ENCODE measurements at regions not wholly inside any gene's neighbourhood (a gene's known extent, or its start where the extent isn't known, plus 50 kb on each side); places are given as distances from the start of the nearest gene placed in this dataset.

GRCh38 chr5:131068076-131068475 lies 97.0 kb downstream of the HINT1 start:
- peaks cover 0 to 4% (median 2%) of the 10 kb centered on the region in 3 donors for H3K9me3 ChIP-seq (ENCODE audit: control insufficient read depth in 3 of 3, low read length in 3 of 3)
- no peaks in the 10 kb centered on the region for H3K4me1 ChIP-seq (ENCODE audit: control insufficient read depth in 3 of 3, insufficient read depth in 3 of 3, low read length in 3 of 3)
- no peak overlapping the region for H3K27ac ChIP-seq (ENCODE audit: low read depth, low read length)

GRCh38 chr5:131067636-131068035 lies 97.4 kb downstream of the HINT1 start:
- Histone ChIP-seq H3K27ac (ENCODE audit: low read depth, low read length) (no peak overlapping the region), H3K4me3 (ENCODE audit: low read length in 3 of 3) (no peak overlapping the region), H3K36me3 (ENCODE audit: control insufficient read depth in 3 of 3, insufficient read depth in 3 of 3, low read length in 3 of 3) (no peaks in the 10 kb centered on the region)

More at GRCh38 chr5:131068076-131068475, 97.0 kb downstream of the HINT1 start:
- Histone ChIP-seq H3K36me3 (ENCODE audit: control insufficient read depth in 3 of 3, insufficient read depth in 3 of 3, low read length in 3 of 3) (no peaks in the 10 kb centered on the region), H3K9ac (ENCODE audit: low read depth in 1 of 3, low read length in 3 of 3) (no peak overlapping the region), H3K4me3 (ENCODE audit: low read length in 3 of 3) (no peak overlapping the region), H3K27me3 (ENCODE audit: control insufficient read depth in 3 of 3, insufficient read depth in 3 of 3, low read length in 3 of 3) (no peaks in the 10 kb centered on the region)

GRCh38 chr5:131064669-131065371 lies 100.2 kb downstream of the HINT1 start:
- no peaks in the 10 kb centered on the region for H3K4me1 ChIP-seq (ENCODE audit: control insufficient read depth in 3 of 3, insufficient read depth in 3 of 3, low read length in 3 of 3)
- no peak overlapping the region for H3K4me3 ChIP-seq (ENCODE audit: low read length in 3 of 3)
- no peaks in the 10 kb centered on the region for H3K36me3 ChIP-seq (ENCODE audit: control insufficient read depth in 3 of 3, insufficient read depth in 3 of 3, low read length in 3 of 3)
- H3K27ac ChIP-seq (ENCODE audit: low read depth, low read length), result no peak overlapping the region
- H3K27me3 ChIP-seq (ENCODE audit: control insufficient read depth in 3 of 3, insufficient read depth in 3 of 3, low read length in 3 of 3), result no peaks in the 10 kb centered on the region
- no peak overlapping the region for H3K9ac ChIP-seq (ENCODE audit: low read depth in 1 of 3, low read length in 3 of 3)
- H3K9me3 ChIP-seq (ENCODE audit: control insufficient read depth in 3 of 3, low read length in 3 of 3), result peaks cover 0 to 4% (median 2%) of the 10 kb centered on the region in 3 donors

More at GRCh38 chr5:131067636-131068035, 97.4 kb downstream of the HINT1 start:
- Histone ChIP-seq H3K9me3 (ENCODE audit: control insufficient read depth in 3 of 3, low read length in 3 of 3) (peaks cover 0 to 4% (median 2%) of the 10 kb centered on the region in 3 donors), H3K27me3 (ENCODE audit: control insufficient read depth in 3 of 3, insufficient read depth in 3 of 3, low read length in 3 of 3) (no peaks in the 10 kb centered on the region), H3K9ac (ENCODE audit: low read depth in 1 of 3, low read length in 3 of 3) (no peak overlapping the region), H3K4me1 (ENCODE audit: control insufficient read depth in 3 of 3, insufficient read depth in 3 of 3, low read length in 3 of 3) (no peaks in the 10 kb centered on the region)

GRCh38 chr5:131042021-131042789 lies 122.9 kb downstream of the HINT1 start:
- H3K9ac ChIP-seq (ENCODE audit: low read depth in 1 of 3, low read length in 3 of 3), result no peak overlapping the region
- H3K27me3 ChIP-seq (ENCODE audit: control insufficient read depth in 3 of 3, insufficient read depth in 3 of 3, low read length in 3 of 3), result no peaks in the 10 kb centered on the region
- no peak overlapping the region for H3K4me3 ChIP-seq (ENCODE audit: low read length in 3 of 3)
- H3K9me3 ChIP-seq (ENCODE audit: control insufficient read depth in 3 of 3, low read length in 3 of 3), result peaks cover 0 to 5% (median 0%) of the 10 kb centered on the region in 3 donors
- H3K36me3 ChIP-seq (ENCODE audit: control insufficient read depth in 3 of 3, insufficient read depth in 3 of 3, low read length in 3 of 3), result no peaks in the 10 kb centered on the region
- no peak overlapping the region for H3K27ac ChIP-seq (ENCODE audit: low read depth, low read length)
- no peaks in the 10 kb centered on the region for H3K4me1 ChIP-seq (ENCODE audit: control insufficient read depth in 3 of 3, insufficient read depth in 3 of 3, low read length in 3 of 3)

GRCh38 chr5:131023498-131023865 lies 141.6 kb downstream of the HINT1 start:
- H3K36me3 ChIP-seq (ENCODE audit: control insufficient read depth in 3 of 3, insufficient read depth in 3 of 3, low read length in 3 of 3), result no peaks in the 10 kb centered on the region
- H3K27ac ChIP-seq (ENCODE audit: low read depth, low read length), result no peak overlapping the region
- H3K9me3 ChIP-seq (ENCODE audit: control insufficient read depth in 3 of 3, low read length in 3 of 3), result no peaks in the 10 kb centered on the region
- H3K27me3 ChIP-seq (ENCODE audit: control insufficient read depth in 3 of 3, insufficient read depth in 3 of 3, low read length in 3 of 3), result no peaks in the 10 kb centered on the region
- H3K9ac ChIP-seq (ENCODE audit: low read depth in 1 of 3, low read length in 3 of 3), result no peak overlapping the region
- no peak overlapping the region for H3K4me3 ChIP-seq (ENCODE audit: low read length in 3 of 3)
- H3K4me1 ChIP-seq (ENCODE audit: control insufficient read depth in 3 of 3, insufficient read depth in 3 of 3, low read length in 3 of 3), result no peaks in the 10 kb centered on the region

- Histone ChIP-seq H3K9ac (ENCODE audit: low read depth in 1 of 3, low read length in 3 of 3) (no peak overlapping the region), H3K27ac (ENCODE audit: low read depth, low read length) (no peak overlapping the region), H3K4me3 (ENCODE audit: low read length in 3 of 3) (no peak overlapping the region), H3K27me3 (ENCODE audit: control insufficient read depth in 3 of 3, insufficient read depth in 3 of 3, low read length in 3 of 3) (no peaks in the 10 kb centered on the region), H3K9me3 (ENCODE audit: control insufficient read depth in 3 of 3, low read length in 3 of 3) (no peaks in the 10 kb centered on the region), H3K36me3 (ENCODE audit: control insufficient read depth in 3 of 3, insufficient read depth in 3 of 3, low read length in 3 of 3) (no peaks in the 10 kb centered on the region), H3K4me1 (ENCODE audit: control insufficient read depth in 3 of 3, insufficient read depth in 3 of 3, low read length in 3 of 3) (no peaks in the 10 kb centered on the region)
Observed at GRCh38 chr5:131022811-131023497, 142.1 kb downstream of the HINT1 start.

GRCh38 chr5:131021646-131022045 lies 143.4 kb downstream of the HINT1 start:
- Histone ChIP-seq H3K4me1 (ENCODE audit: control insufficient read depth in 3 of 3, insufficient read depth in 3 of 3, low read length in 3 of 3) (no peaks in the 10 kb centered on the region), H3K9me3 (ENCODE audit: control insufficient read depth in 3 of 3, low read length in 3 of 3) (no peaks in the 10 kb centered on the region), H3K27me3 (ENCODE audit: control insufficient read depth in 3 of 3, insufficient read depth in 3 of 3, low read length in 3 of 3) (no peaks in the 10 kb centered on the region), H3K4me3 (ENCODE audit: low read length in 3 of 3) (no peak overlapping the region), H3K36me3 (ENCODE audit: control insufficient read depth in 3 of 3, insufficient read depth in 3 of 3, low read length in 3 of 3) (no peaks in the 10 kb centered on the region), H3K27ac (ENCODE audit: low read depth, low read length) (no peak overlapping the region), H3K9ac (ENCODE audit: low read depth in 1 of 3, low read length in 3 of 3) (no peak overlapping the region)

GRCh38 chr5:131019601-131020315 lies 145.3 kb downstream of the HINT1 start:
- no peaks in the 10 kb centered on the region for H3K4me1 ChIP-seq (ENCODE audit: control insufficient read depth in 3 of 3, insufficient read depth in 3 of 3, low read length in 3 of 3)
- no peak overlapping the region for H3K9ac ChIP-seq (ENCODE audit: low read depth in 1 of 3, low read length in 3 of 3)
- no peaks in the 10 kb centered on the region for H3K9me3 ChIP-seq (ENCODE audit: control insufficient read depth in 3 of 3, low read length in 3 of 3)
- H3K36me3 ChIP-seq (ENCODE audit: control insufficient read depth in 3 of 3, insufficient read depth in 3 of 3, low read length in 3 of 3), result no peaks in the 10 kb centered on the region
- no peak overlapping the region for H3K27ac ChIP-seq (ENCODE audit: low read depth, low read length)
- no peak overlapping the region for H3K4me3 ChIP-seq (ENCODE audit: low read length in 3 of 3)
- no peaks in the 10 kb centered on the region for H3K27me3 ChIP-seq (ENCODE audit: control insufficient read depth in 3 of 3, insufficient read depth in 3 of 3, low read length in 3 of 3)

GRCh38 chr5:131019111-131019510 lies 145.9 kb downstream of the HINT1 start:
- H3K4me1 ChIP-seq (ENCODE audit: control insufficient read depth in 3 of 3, insufficient read depth in 3 of 3, low read length in 3 of 3), result no peaks in the 10 kb centered on the region
- H3K9me3 ChIP-seq (ENCODE audit: control insufficient read depth in 3 of 3, low read length in 3 of 3), result no peaks in the 10 kb centered on the region
- H3K27ac ChIP-seq (ENCODE audit: low read depth, low read length), result no peak overlapping the region
- no peak overlapping the region for H3K4me3 ChIP-seq (ENCODE audit: low read length in 3 of 3)
- no peaks in the 10 kb centered on the region for H3K36me3 ChIP-seq (ENCODE audit: control insufficient read depth in 3 of 3, insufficient read depth in 3 of 3, low read length in 3 of 3)
- no peak overlapping the region for H3K9ac ChIP-seq (ENCODE audit: low read depth in 1 of 3, low read length in 3 of 3)
- H3K27me3 ChIP-seq (ENCODE audit: control insufficient read depth in 3 of 3, insufficient read depth in 3 of 3, low read length in 3 of 3), result no peaks in the 10 kb centered on the region

Measured in skeletal muscle tissue (tissue), 3 donors.